OCI-LY1 (cell line): ENCODE measurements at regions not wholly inside any gene's neighbourhood (a gene's known extent, or its start where the extent isn't known, plus 50 kb on each side); places are given as distances from the start of the nearest gene placed in this dataset.

Experiments
- H2AFZ ChIP-seq: fragments of 200-600 bp; sonication (generic), shearing (Covaris generic); 2 replicates; pipeline ENCODE4 v1.6.0; 2014; ENCODE audit warnings: antibody characterized with exemption, mild to moderate bottlenecking, low read length
- H3F3A ChIP-seq: fragments of 200-600 bp; sonication (generic), shearing (Covaris generic); 2 replicates; pipeline ENCODE4 v1.6.0; 2014; ENCODE audit warnings: mild to moderate bottlenecking, antibody characterized with exemption, low read length, moderate library complexity; ENCODE audit not compliant: insufficient read depth
- H3K27ac ChIP-seq: fragments of 200-600 bp; sonication (generic); 2 replicates; pipeline ENCODE4 v1.5.1; 2014; ENCODE audit warnings: low read length, mixed run types, mild to moderate bottlenecking, low read depth; ENCODE audit not compliant: poor library complexity, severe bottlenecking
- H3K27me3 ChIP-seq: fragments of 200-600 bp; sonication (generic); 2 replicates; pipeline ENCODE4 v1.6.0; 2014; ENCODE audit warnings: antibody characterized with exemption, mild to moderate bottlenecking, low read length, moderate library complexity; ENCODE audit not compliant: insufficient read depth
- H3K36me3 ChIP-seq: fragments of 200-600 bp; sonication (generic); 2 replicates; pipeline ENCODE4 v1.6.1; 2014; ENCODE audit warnings: mild to moderate bottlenecking, antibody characterized with exemption, low read length, moderate library complexity, mixed read lengths; ENCODE audit not compliant: insufficient read depth
- H3K4me1 ChIP-seq: fragments of 200-600 bp; sonication (generic); 2 replicates; pipeline ENCODE4 v1.5.1; 2014; ENCODE audit warnings: mild to moderate bottlenecking, low read length, moderate library complexity; ENCODE audit not compliant: insufficient read depth, severe bottlenecking
- H3K4me2 ChIP-seq: fragments of 200-600 bp; sonication (generic), shearing (Covaris generic); 2 replicates; pipeline ENCODE4 v1.6.1; 2014; ENCODE audit warnings: low read length
- H3K4me3 ChIP-seq: fragments of 200-600 bp; sonication (generic); 2 replicates; pipeline ENCODE4 v1.5.1; 2014; ENCODE audit warnings: low read length, low read depth, mild to moderate bottlenecking, mixed read lengths; ENCODE audit not compliant: poor library complexity, severe bottlenecking
- H3K79me2 ChIP-seq: fragments of 200-600 bp; shearing (Covaris generic); 2 replicates; pipeline ENCODE4 v1.6.1; 2016; ENCODE audit warnings: mixed run types, low read length, mixed read lengths; ENCODE audit not compliant: insufficient read depth
- H3K9ac ChIP-seq: fragments of 200-600 bp; sonication (generic), shearing (Covaris generic); 2 replicates; pipeline ENCODE4 v1.6.1; 2014; ENCODE audit warnings: mild to moderate bottlenecking, low read length, mixed read lengths
- H3K9me2 ChIP-seq: fragments of 200-600 bp; sonication (generic), shearing (Covaris generic); 2 replicates; pipeline ENCODE4 v1.6.1; 2014; ENCODE audit warnings: low read depth, mild to moderate bottlenecking, low read length, mixed read lengths
- H3K9me3 ChIP-seq: fragments of 200-600 bp; shearing (Covaris generic); 2 replicates; pipeline ENCODE4 v1.6.1; 2014; ENCODE audit warnings: low read length, mixed read lengths
- H4K20me1 ChIP-seq: fragments of 200-600 bp; sonication (generic), shearing (Covaris generic); 2 replicates; pipeline ENCODE4 v1.6.0; 2016; ENCODE audit warnings: mild to moderate bottlenecking, low read length; ENCODE audit not compliant: insufficient read depth
- CTCF ChIP-seq: fragments of 200-600 bp; sonication (generic), shearing (Covaris generic); IDR thresholded peaks from 2 replicates; pipeline ENCODE4 v1.5.1; 2017; ENCODE audit warnings: mild to moderate bottlenecking, antibody characterized with exemption, low read length, moderate library complexity, mixed read lengths
- EZH2 ChIP-seq: fragments of 200-600 bp; sonication (generic), shearing (Covaris generic); IDR thresholded peaks from 2 replicates; pipeline ENCODE4 v1.8.0; 2017; ENCODE audit warnings: borderline replicate concordance, mixed run types, mild to moderate bottlenecking, antibody characterized with exemption, low read length, moderate library complexity, mixed read lengths

- Histone ChIP-seq H3K36me3 (peaks cover 63% of the 10 kb centered on the region), H3K27ac (peak overlapping the region; percentile 30), H3K4me2 (no peak overlapping the region), H3K79me2 (peaks cover 88% of the 10 kb centered on the region), H3K9me2 (no peaks in the 10 kb centered on the region), H3K9me3 (peaks cover 5% of the 10 kb centered on the region; the same call in 1 of the 2 replicates), H3K9ac (no peak overlapping the region), H3F3A (no peaks in the 10 kb centered on the region), H3K4me1 (peaks cover 63% of the 10 kb centered on the region), H3K27me3 (no peaks in the 10 kb centered on the region), H3K4me3 (no peak overlapping the region), H4K20me1 (no peaks in the 10 kb centered on the region), H2AFZ (no peak overlapping the region)
- TF ChIP-seq CTCF (no peak), EZH2 (no peak)
These were observed 265.9 kb upstream of the KLF14 start for GRCh38 chr7:130999926-131000325.

DNA sequence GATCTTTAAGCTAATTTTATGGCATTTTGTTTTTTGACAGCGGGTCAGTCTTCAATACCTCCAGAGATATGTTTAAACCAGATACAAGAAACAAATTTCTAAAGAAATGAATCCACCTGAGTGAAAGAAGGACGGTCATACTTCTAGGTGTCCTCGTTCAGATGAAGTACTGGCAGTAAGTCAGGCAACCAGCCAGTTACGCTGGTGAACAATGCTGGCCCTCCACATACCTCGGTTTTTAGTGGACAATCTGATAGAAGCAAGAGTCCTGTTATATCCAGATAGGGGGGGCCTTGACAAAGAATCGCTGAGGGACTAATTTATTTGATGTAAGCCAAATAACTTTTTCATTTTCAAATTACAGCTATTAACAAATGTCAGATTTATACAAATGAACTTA lies 266.4 kb upstream of the KLF14 start:
- H3K9ac ChIP-seq, result no peak overlapping the region
- peaks cover 58% of the 10 kb centered on the region for H3K4me1 ChIP-seq
- H3K79me2 ChIP-seq, result peaks cover 87% of the 10 kb centered on the region
- no peaks in the 10 kb centered on the region for H4K20me1 ChIP-seq
- no peak overlapping the region for H3K4me3 ChIP-seq
- peaks cover 5% of the 10 kb centered on the region; the same call in 1 of the 2 replicates for H3K9me3 ChIP-seq
- H3F3A ChIP-seq, result no peaks in the 10 kb centered on the region
- no peak overlapping the region for H3K27ac ChIP-seq
- H3K36me3 ChIP-seq, result peaks cover 67% of the 10 kb centered on the region
- H3K9me2 ChIP-seq, result no peaks in the 10 kb centered on the region
- no peak overlapping the region for H3K4me2 ChIP-seq
- no peak overlapping the region for H2AFZ ChIP-seq
- H3K27me3 ChIP-seq, result no peaks in the 10 kb centered on the region
- TF ChIP-seq CTCF, result no peak
- no peak for TF ChIP-seq EZH2

- H3K4me3 ChIP-seq, result no peak overlapping the region
- H3K27me3 ChIP-seq, result no peaks in the 10 kb centered on the region
- H3K79me2 ChIP-seq, result peaks cover 85% of the 10 kb centered on the region
- no peak overlapping the region for H3K9ac ChIP-seq
- H3K9me2 ChIP-seq, result no peaks in the 10 kb centered on the region
- H4K20me1 ChIP-seq, result no peaks in the 10 kb centered on the region
- peaks cover 70% of the 10 kb centered on the region for H3K36me3 ChIP-seq
- no peak overlapping the region for H2AFZ ChIP-seq
- H3K9me3 ChIP-seq, result peaks cover 5% of the 10 kb centered on the region; the same call in 1 of the 2 replicates
- H3K4me1 ChIP-seq, result peaks cover 54% of the 10 kb centered on the region
- TF ChIP-seq EZH2 (no peak), CTCF (no peak)
- H3K27ac ChIP-seq, result no peak overlapping the region
- no peaks in the 10 kb centered on the region for H3F3A ChIP-seq
- H3K4me2 ChIP-seq, result no peak overlapping the region
These were observed 266.9 kb upstream of the KLF14 start for GRCh38 chr7:131000873-131001272.
